ENCODE measurements at regions not wholly inside any gene's neighbourhood (a gene's known extent, or its start where the extent isn't known, plus 50 kb on each side); places are given as distances from the start of the nearest gene placed in this dataset.
A peak's percentile ranks its signal among the peaks of the same experiment; 100 is the strongest.
"Not testable (repeated sequence)": the region's sequence is repeated elsewhere in the genome, so short reads cannot be mapped to it uniquely, and the experiment has no call there.

GRCh38 chr5:172540099-172540870 is 86.0 kb upstream of the SH3PXD2B start:
- CTCF ChIA-PET: no interaction called here
- no peak for TF ChIP-seq CTCF (IDR thresholded peaks at IDR 0.05; ENCODE audit: control extremely low read depth, extremely low read depth, low read depth, missing control alignments)
- DNase-seq (ENCODE audit: extremely low spot score): no peak
- POLR2A ChIA-PET: no interaction called here

DNA sequence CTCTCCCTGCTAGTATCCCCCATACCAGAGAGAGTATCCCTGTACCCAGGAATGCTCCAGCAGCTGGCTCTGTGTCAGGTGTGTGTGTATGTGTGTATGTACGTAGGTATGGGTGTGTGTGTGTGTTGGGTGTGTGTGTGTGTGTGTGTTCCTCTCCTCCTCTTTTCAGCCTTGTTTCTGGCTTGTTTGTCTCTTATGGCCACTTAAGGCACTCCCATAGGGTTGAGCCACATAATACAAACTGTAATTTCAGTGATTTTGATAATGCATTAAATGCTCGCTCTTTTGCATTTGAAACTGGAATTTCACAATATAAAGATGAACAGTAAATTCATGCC is 80.8 kb upstream of the SH3PXD2B start:
- DNase-seq (ENCODE audit: extremely low spot score): no peak
- TF ChIP-seq CTCF (IDR thresholded peaks at IDR 0.05; ENCODE audit: control extremely low read depth, extremely low read depth, low read depth, missing control alignments): no peak
- CTCF ChIA-PET: no interaction called here
- POLR2A ChIA-PET: no interaction called here

GRCh38 chr5:172534229-172535107 is 80.1 kb upstream of the SH3PXD2B start:
- POLR2A ChIA-PET: no interaction called here
- TF ChIP-seq CTCF (IDR thresholded peaks at IDR 0.05; ENCODE audit: control extremely low read depth, extremely low read depth, low read depth, missing control alignments): no peak
- CTCF ChIA-PET: no interaction called here
- DNase-seq (ENCODE audit: extremely low spot score): no peak

DNA sequence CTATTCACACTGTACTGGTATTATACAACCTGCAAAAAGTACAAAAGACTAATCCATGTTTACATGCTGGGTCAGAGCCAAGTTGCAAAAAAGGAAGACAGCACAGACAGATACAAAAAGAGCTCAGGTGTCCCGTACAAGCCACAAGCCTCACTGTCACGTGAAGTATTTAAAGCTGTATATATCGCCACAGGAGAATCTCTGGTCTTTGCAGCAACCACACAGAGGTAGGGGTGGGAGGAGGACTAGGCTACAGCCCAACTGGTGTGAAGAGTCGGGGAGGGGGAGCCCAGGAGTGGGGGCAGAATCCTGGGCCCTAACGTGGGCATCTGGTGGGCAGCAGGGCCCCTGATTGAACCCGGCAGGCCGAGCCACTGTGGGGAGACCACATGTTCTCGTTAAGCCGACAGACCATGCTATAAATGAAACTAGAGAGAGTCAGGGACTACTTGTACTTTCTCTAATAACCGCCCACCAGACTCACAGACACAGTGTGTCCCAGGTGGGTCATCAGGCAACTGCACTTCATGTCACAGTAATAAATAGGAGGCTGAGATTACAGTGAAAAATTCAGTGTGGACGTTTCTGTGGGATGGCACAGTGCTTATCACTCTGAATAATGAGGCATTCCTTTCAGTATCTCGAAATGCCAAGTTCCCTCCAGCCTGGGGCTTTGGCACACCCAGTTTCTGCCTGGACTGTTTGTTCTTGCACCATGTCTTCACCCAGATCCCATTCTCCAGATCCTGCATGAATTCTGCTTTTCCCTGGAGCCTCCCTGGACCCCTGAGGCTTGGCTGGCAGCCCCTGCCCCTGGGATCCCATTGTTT is 79.3 kb upstream of the SH3PXD2B start:
- CTCF ChIA-PET: no interaction called here
- POLR2A ChIA-PET: no interaction called here
- peak; percentile 17 for DNase-seq (ENCODE audit: extremely low spot score)
- no peak for TF ChIP-seq CTCF (IDR thresholded peaks at IDR 0.05; ENCODE audit: control extremely low read depth, extremely low read depth, low read depth, missing control alignments)

GRCh38 chr5:172533058-172533398 is 78.7 kb upstream of the SH3PXD2B start:
- DNase-seq (ENCODE audit: extremely low spot score): peak; percentile 4
- CTCF ChIA-PET: interaction anchor here (1.3 kb wide), 1 partner anchor 9 kb away, joined by 4 read pairs; no protein-coding TSS in a partner anchor
- POLR2A ChIA-PET: no interaction called here
- TF ChIP-seq CTCF (IDR thresholded peaks at IDR 0.05; ENCODE audit: control extremely low read depth, extremely low read depth, low read depth, missing control alignments): no peak

DNA sequence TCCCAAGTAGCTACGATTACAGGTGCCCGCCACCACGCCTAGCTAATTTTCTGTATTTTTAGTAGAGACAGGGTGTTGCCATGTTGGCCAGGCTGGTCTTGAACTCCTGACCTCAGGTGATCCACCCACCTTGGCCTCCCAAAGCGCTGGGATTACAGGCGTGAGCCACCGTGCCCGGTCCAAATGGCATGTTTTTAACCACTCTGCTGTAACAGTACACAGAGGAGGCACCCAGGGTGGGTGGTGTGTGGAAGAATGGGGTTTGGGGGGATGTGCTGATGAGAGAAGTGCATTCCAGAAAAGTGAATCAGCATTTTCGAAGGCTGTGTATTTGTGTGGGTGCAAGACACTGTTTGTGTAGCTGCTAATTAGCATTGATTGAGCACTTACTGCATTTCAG is 78.1 kb upstream of the SH3PXD2B start:
- DNase-seq (ENCODE audit: extremely low spot score): peak; percentile 2

More for the DNA sequence above, 78.1 kb upstream of the SH3PXD2B start:
- CTCF ChIA-PET: interaction anchor here (0.7 to 1.4 kb wide), 3 partner anchors 10 to 166 kb away, joined by 3 to 4 read pairs (median 3); no protein-coding TSS in a partner anchor
- POLR2A ChIA-PET: not testable (repeated sequence)

Measured in GM10248 (cell line).